GM23338 (cell line): ENCODE measurements at regions not wholly inside any gene's neighbourhood (a gene's known extent, or its start where the extent isn't known, plus 50 kb on each side); places are given as distances from the start of the nearest gene placed in this dataset.

Experiments
- CREB1 ChIP-seq: fragments of 250-450 bp; sonication (Bioruptor Pico); IDR thresholded peaks from 2 replicates; pipeline ENCODE4 v1.5.0; 2020; ENCODE audit warnings: low read depth, mild to moderate bottlenecking, moderate library complexity
- EZH2 ChIP-seq: fragments of 200-600 bp; sonication (generic); IDR thresholded peaks from one replicate; pipeline ENCODE4 v1.8.0; 2017; ENCODE audit warnings: antibody characterized with exemption, mild to moderate bottlenecking, low read depth; ENCODE audit not compliant: unreplicated experiment
- EZH2phosphoT487 ChIP-seq: fragments of 200-600 bp; sonication (generic); IDR thresholded peaks from one replicate; pipeline ENCODE4 v1.8.1; 2018; ENCODE audit warnings: antibody characterized with exemption; ENCODE audit not compliant: unreplicated experiment
- JUNB ChIP-seq: IDR thresholded peaks from one replicate; pipeline ENCODE4 v1.6.1; 2016; ENCODE audit warnings: antibody characterized with exemption; ENCODE audit not compliant: unreplicated experiment
- NANOG ChIP-seq: IDR thresholded peaks from 2 replicates; pipeline ENCODE4 v1.6.1; 2016; ENCODE audit warnings: antibody characterized with exemption, borderline replicate concordance
- POLR2AphosphoS5 ChIP-seq: IDR thresholded peaks from 2 replicates; pipeline ENCODE4 v1.6.1; 2016; ENCODE audit warnings: antibody characterized with exemption, low read depth
- STAT1 ChIP-seq: IDR thresholded peaks from one replicate; pipeline ENCODE4 v1.6.1; 2016; ENCODE audit warnings: antibody characterized with exemption; ENCODE audit not compliant: unreplicated experiment
- ZNF114 ChIP-seq: fragments of 250-450 bp; sonication (Bioruptor Pico); IDR thresholded peaks from 2 replicates; pipeline ENCODE4 v1.5.0; 2020; ENCODE audit warnings: mild to moderate bottlenecking, moderate library complexity
- ZNF331 ChIP-seq: fragments of 250-450 bp; sonication (Bioruptor Pico); IDR thresholded peaks from 2 replicates; pipeline ENCODE4 v1.5.0; 2020; ENCODE audit warnings: low read depth, mild to moderate bottlenecking, moderate library complexity
- TF ChIP-seq, protein P1 (sequence below), 2 experiments: fragments of 200-600 bp in 1 of 2; sonication (generic) in 1 of 2; conservative IDR thresholded peaks; 2 replicates each; pipeline versions ENCODE4 v1.5.1 to v1.6.1; 2016 to 2017; ENCODE audit warnings: antibody characterized with exemption in 2 of 2, low read depth in 2 of 2, mild to moderate bottlenecking in 2 of 2, moderate library complexity in 1 of 2
- TF ChIP-seq, protein P2 (sequence below): IDR thresholded peaks from one replicate; pipeline ENCODE4 v1.6.1; 2018; ENCODE audit warnings: antibody characterized with exemption; ENCODE audit not compliant: unreplicated experiment
- TF ChIP-seq, protein P3 (sequence below): IDR thresholded peaks from 2 replicates; pipeline ENCODE4 v1.6.1; 2016; ENCODE audit warnings: antibody characterized with exemption

DNA sequence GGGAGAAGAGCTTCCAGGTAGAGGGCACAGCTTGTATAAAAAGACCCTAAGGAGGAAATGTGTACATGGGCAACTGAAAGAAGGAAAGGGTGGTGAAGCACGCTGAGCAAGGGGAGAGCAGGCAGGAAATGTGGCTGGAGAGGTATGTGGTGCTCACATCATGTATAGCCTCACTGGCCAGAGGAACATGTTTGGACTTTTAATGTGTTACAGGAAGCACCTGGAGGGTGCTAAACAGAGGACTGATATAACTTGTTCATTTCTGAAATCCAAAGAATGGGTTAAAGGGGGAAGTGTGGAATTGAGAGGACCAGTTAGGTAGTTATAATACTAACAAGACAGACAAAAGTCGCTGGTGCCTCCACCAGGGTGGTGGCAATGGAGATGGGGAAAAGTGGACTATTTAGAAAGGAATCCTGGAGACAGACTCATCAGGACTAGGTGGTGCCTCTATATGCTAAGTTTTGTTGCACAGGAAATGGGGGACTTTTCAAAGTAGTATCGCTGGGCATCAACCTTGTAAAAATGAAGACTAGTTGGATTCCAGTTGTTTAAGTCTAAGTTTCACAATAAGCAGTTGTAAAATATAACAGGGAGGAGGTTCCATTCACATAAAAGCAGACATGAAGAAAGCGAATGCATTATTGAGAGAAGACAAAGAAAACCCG, 63.1 kb upstream of the CD180 start:
- TF ChIP-seq JUNB (no peak), POLR2AphosphoS5 (no peak), EZH2phosphoT487 (no peak), EZH2 (no peak), ZNF114 (CRISPR knock-in tag) (no peak), ZNF331 (CRISPR knock-in tag) (no peak), CREB1 (CRISPR knock-in tag) (no peak), NANOG (no peak), STAT1 (no peak)
- TF ChIP-seq, protein P1, sequence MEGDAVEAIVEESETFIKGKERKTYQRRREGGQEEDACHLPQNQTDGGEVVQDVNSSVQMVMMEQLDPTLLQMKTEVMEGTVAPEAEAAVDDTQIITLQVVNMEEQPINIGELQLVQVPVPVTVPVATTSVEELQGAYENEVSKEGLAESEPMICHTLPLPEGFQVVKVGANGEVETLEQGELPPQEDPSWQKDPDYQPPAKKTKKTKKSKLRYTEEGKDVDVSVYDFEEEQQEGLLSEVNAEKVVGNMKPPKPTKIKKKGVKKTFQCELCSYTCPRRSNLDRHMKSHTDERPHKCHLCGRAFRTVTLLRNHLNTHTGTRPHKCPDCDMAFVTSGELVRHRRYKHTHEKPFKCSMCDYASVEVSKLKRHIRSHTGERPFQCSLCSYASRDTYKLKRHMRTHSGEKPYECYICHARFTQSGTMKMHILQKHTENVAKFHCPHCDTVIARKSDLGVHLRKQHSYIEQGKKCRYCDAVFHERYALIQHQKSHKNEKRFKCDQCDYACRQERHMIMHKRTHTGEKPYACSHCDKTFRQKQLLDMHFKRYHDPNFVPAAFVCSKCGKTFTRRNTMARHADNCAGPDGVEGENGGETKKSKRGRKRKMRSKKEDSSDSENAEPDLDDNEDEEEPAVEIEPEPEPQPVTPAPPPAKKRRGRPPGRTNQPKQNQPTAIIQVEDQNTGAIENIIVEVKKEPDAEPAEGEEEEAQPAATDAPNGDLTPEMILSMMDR (conservative IDR thresholded peaks at IDR 0.05; ENCODE audit: low read depth in 2 of 2): no peak
- TF ChIP-seq, protein P2, sequence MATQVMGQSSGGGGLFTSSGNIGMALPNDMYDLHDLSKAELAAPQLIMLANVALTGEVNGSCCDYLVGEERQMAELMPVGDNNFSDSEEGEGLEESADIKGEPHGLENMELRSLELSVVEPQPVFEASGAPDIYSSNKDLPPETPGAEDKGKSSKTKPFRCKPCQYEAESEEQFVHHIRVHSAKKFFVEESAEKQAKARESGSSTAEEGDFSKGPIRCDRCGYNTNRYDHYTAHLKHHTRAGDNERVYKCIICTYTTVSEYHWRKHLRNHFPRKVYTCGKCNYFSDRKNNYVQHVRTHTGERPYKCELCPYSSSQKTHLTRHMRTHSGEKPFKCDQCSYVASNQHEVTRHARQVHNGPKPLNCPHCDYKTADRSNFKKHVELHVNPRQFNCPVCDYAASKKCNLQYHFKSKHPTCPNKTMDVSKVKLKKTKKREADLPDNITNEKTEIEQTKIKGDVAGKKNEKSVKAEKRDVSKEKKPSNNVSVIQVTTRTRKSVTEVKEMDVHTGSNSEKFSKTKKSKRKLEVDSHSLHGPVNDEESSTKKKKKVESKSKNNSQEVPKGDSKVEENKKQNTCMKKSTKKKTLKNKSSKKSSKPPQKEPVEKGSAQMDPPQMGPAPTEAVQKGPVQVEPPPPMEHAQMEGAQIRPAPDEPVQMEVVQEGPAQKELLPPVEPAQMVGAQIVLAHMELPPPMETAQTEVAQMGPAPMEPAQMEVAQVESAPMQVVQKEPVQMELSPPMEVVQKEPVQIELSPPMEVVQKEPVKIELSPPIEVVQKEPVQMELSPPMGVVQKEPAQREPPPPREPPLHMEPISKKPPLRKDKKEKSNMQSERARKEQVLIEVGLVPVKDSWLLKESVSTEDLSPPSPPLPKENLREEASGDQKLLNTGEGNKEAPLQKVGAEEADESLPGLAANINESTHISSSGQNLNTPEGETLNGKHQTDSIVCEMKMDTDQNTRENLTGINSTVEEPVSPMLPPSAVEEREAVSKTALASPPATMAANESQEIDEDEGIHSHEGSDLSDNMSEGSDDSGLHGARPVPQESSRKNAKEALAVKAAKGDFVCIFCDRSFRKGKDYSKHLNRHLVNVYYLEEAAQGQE: no peak
- TF ChIP-seq, protein P3, sequence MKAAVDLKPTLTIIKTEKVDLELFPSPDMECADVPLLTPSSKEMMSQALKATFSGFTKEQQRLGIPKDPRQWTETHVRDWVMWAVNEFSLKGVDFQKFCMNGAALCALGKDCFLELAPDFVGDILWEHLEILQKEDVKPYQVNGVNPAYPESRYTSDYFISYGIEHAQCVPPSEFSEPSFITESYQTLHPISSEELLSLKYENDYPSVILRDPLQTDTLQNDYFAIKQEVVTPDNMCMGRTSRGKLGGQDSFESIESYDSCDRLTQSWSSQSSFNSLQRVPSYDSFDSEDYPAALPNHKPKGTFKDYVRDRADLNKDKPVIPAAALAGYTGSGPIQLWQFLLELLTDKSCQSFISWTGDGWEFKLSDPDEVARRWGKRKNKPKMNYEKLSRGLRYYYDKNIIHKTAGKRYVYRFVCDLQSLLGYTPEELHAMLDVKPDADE: no peak
